ENCODE measurements at regions not wholly inside any gene's neighbourhood (a gene's known extent, or its start where the extent isn't known, plus 50 kb on each side); places are given as distances from the start of the nearest gene placed in this dataset.

DNA sequence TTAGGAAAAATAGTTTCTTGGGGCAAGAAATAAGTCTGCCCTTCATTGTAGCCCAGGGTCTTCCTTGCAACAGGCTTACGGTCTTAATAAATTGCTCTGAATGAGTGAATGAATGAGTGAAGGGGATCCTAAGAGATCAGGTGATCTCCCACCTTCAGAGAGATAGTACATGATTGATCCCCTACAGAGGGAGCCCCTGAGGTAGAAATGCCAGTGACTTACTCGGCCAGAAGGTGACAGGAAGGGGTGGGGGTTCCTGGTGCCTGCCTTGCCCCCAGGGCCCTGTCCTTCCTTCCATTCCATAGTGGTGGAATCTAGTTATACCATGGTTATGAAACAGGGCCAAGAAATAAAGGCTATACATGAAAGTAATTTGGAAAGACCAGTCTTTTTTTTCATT, 215.3 kb upstream of the SSTR4 start:
- DNase-seq (ENCODE audit: low read depth): no peak
- TF ChIP-seq, protein P1, sequence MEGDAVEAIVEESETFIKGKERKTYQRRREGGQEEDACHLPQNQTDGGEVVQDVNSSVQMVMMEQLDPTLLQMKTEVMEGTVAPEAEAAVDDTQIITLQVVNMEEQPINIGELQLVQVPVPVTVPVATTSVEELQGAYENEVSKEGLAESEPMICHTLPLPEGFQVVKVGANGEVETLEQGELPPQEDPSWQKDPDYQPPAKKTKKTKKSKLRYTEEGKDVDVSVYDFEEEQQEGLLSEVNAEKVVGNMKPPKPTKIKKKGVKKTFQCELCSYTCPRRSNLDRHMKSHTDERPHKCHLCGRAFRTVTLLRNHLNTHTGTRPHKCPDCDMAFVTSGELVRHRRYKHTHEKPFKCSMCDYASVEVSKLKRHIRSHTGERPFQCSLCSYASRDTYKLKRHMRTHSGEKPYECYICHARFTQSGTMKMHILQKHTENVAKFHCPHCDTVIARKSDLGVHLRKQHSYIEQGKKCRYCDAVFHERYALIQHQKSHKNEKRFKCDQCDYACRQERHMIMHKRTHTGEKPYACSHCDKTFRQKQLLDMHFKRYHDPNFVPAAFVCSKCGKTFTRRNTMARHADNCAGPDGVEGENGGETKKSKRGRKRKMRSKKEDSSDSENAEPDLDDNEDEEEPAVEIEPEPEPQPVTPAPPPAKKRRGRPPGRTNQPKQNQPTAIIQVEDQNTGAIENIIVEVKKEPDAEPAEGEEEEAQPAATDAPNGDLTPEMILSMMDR (IDR thresholded peaks at IDR 0.05; ENCODE audit: control insufficient read depth, extremely low read depth, insufficient read depth): no peak
- no peak overlapping the region for H3K4me3 ChIP-seq (ENCODE audit: low read depth, low read length)

DNA sequence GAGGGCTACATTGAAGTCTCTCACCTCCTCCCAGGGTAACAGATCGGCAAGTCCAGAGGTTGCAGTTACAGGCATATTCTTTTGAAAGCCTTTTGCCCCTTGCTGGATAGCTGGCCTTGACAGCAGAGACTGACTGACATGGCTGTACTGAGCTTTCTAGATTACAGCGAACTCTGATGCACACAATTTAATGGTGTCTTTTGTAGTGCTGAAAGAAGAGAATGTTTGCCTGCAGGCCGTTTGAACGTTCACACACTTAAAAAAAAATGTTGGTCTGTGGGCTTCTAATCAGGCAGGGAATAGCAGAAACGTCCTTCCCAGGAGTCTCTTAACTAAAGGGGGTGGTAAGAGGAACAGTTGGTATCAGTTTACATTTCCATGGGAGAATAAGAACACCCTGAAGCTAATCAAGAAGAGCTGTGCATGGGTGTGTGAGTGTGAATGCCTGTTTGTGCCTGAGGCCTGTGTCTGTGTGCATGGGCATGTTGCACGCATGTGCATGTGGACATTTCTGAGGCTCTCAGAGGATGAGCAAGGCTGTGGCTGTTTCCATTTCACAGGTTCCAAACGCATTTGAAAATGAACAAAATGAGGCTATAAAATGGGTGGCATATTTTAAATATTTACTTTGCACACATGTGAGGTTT, 213.9 kb upstream of the SSTR4 start:
- no peak overlapping the region for H3K4me3 ChIP-seq (ENCODE audit: low read depth, low read length)
- no peak for DNase-seq (ENCODE audit: low read depth)
- TF ChIP-seq, protein P1 (IDR thresholded peaks at IDR 0.05; ENCODE audit: control insufficient read depth, extremely low read depth, insufficient read depth): no peak

DNA sequence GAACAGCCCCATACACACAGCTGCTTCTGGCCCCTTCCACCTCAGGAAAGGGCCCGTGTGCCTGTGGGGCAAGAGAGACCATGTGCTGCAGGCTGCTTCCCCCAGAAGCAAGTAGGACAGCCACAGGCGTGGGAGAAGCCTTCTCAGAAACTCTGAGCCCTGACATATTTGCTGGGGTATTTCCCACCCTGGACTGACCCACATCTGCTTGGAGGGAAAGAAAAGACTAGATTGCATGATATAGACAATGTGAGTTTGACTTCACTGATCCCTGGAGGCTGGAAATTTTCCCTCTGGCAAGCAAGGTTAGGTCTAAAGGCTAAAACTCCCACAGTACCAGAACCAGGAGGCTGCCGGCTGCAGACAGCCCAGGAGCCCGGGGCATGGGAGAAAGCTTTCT, 213.3 kb upstream of the SSTR4 start:
- DNase-seq (ENCODE audit: low read depth): no peak
- TF ChIP-seq, protein P1 (IDR thresholded peaks at IDR 0.05; ENCODE audit: control insufficient read depth, extremely low read depth, insufficient read depth): no peak
- no peak overlapping the region for H3K4me3 ChIP-seq (ENCODE audit: low read depth, low read length)

DNA sequence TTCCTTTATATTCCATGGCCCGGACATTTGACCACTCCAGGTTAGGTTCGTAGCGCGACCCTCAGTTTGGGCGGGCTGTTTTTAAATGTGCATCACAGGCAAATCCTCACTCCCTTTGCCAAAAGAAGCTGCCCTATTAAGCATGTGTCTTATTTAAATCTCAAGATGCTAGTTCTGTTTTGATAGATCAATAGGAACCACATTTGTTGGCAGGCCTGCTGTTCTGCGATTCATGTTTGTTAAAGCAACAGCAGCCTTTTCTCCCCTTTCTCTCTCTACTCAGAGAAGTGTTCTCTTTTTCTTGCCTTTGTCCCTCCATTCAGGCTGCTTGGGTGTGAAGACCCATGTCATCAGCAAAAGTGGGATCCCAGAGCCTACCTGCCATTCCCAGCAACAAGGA, 212.0 kb upstream of the SSTR4 start:
- TF ChIP-seq, protein P1 (IDR thresholded peaks at IDR 0.05; ENCODE audit: control insufficient read depth, extremely low read depth, insufficient read depth): no peak
- H3K4me3 ChIP-seq (ENCODE audit: low read depth, low read length): no peak overlapping the region
- DNase-seq (ENCODE audit: low read depth): no peak

DNA sequence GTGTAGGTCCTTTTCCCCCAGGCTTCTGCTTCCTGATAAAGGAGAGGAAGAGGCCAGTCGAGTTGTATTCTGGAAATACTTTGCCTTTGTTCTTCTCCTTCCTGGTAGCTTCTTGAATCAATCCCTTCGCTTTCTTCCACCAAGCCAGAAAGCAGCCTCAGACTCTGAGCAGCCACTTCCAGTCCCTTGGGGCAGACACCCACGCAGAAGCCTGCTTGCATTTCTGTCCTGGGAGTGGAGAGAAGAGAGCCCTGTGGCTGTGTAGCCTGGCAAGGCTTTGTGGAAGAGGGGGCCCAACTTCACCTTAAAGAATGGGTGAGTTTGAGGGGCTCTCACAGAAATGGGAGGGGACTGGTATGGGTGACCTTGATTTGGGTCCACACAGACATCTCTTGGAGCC, 211.0 kb upstream of the SSTR4 start:
- DNase-seq (ENCODE audit: low read depth): no peak
- no peak overlapping the region for H3K4me3 ChIP-seq (ENCODE audit: low read depth, low read length)
- TF ChIP-seq, protein P1 (IDR thresholded peaks at IDR 0.05; ENCODE audit: control insufficient read depth, extremely low read depth, insufficient read depth): no peak

DNA sequence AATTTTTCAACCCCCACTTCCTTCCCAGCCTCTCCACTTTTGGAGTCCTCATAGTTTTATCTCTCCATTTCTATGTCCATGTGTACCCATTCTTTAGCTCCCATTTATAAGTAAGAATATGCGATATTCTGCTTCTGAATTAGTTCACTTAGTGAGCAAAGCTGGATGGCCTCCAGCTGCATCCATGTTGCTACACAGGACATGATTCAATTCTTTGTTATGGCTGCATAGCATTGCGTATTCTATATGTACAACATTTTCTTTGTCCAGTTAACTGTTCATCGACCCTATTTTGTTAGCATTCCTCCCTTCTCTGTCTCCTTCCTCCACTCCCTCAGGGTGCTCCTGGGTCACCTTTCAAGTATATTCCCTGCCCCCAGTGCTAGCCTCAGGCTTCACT, 210.0 kb upstream of the SSTR4 start:
- TF ChIP-seq, protein P1 (IDR thresholded peaks at IDR 0.05; ENCODE audit: control insufficient read depth, extremely low read depth, insufficient read depth): no peak
- H3K4me3 ChIP-seq (ENCODE audit: low read depth, low read length): no peak overlapping the region
- no peak for DNase-seq (ENCODE audit: low read depth)

DNA sequence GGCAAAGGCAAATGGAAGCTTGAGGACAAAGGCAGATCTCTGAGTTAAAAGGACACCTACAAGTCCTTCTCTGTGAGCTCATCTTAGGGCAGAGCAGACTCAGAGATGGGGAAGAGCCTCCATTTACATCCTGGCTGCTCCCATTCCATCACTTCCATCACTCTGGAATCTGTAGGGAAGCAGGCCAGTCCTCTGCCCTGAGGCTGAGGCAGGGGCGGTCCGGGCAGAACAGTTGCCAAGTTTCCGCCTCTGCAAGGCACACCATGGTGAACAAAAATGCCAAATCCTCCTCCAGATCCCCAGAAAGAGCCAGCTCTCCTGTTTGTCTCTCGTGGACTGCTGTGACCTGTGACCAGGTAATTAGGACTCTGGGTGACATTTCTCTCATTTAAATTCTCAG, 209.6 kb upstream of the SSTR4 start:
- TF ChIP-seq, protein P1 (IDR thresholded peaks at IDR 0.05; ENCODE audit: control insufficient read depth, extremely low read depth, insufficient read depth): no peak
- H3K4me3 ChIP-seq (ENCODE audit: low read depth, low read length): no peak overlapping the region

More for the DNA sequence above, 209.6 kb upstream of the SSTR4 start:
- no peak for DNase-seq (ENCODE audit: low read depth)
